Skeletal muscle tissue (tissue), 3 donors: ENCODE measurements at regions not wholly inside any gene's neighbourhood (a gene's known extent, or its start where the extent isn't known, plus 50 kb on each side); places are given as distances from the start of the nearest gene placed in this dataset.

ENCODE experiments used
- H3K27ac ChIP-seq: one replicate; pipeline ENCODE4 v1.7.0; 2013; ENCODE audit warnings: mild to moderate bottlenecking, low read depth, low read length, inconsistent platforms
- H3K27me3 ChIP-seq, 3 donors: one replicate each; pipeline ENCODE4 v1.7.0; 2013; ENCODE audit warnings: low read length in 3 of 3; ENCODE audit not compliant: control insufficient read depth in 3 of 3, insufficient read depth in 3 of 3
- H3K36me3 ChIP-seq, 3 donors: one replicate each; pipeline ENCODE4 v1.7.0; 2013; ENCODE audit warnings: low read length in 3 of 3; ENCODE audit not compliant: control insufficient read depth in 3 of 3, insufficient read depth in 3 of 3
- H3K4me1 ChIP-seq, 3 donors: one replicate each; pipeline ENCODE4 v1.7.0; 2013; ENCODE audit warnings: low read length in 3 of 3, mild to moderate bottlenecking in 3 of 3; ENCODE audit not compliant: control insufficient read depth in 3 of 3, insufficient read depth in 3 of 3
- H3K4me3 ChIP-seq, 3 donors: one replicate each; pipeline ENCODE4 v1.7.0; 2013; ENCODE audit warnings: low read length in 3 of 3
- H3K9ac ChIP-seq, 3 donors: one replicate each; pipeline ENCODE4 v1.7.0; 2013; ENCODE audit warnings: low read length in 3 of 3, mild to moderate bottlenecking in 3 of 3, moderate library complexity in 2 of 3, low read depth in 1 of 3
- H3K9me3 ChIP-seq, 3 donors: one replicate each; pipeline ENCODE4 v1.7.0; 2013; ENCODE audit warnings: low read length in 3 of 3; ENCODE audit not compliant: control insufficient read depth in 3 of 3
- donor health status: Osteomylitis.

GRCh38 chr3:90039994-90040393 lies 932.6 kb downstream of the EPHA3 start:
- H3K27me3 ChIP-seq, result no peaks in the 10 kb centered on the region
- no peak overlapping the region for H3K9ac ChIP-seq
- no peaks in the 10 kb centered on the region for H3K36me3 ChIP-seq
- no peak overlapping the region for H3K27ac ChIP-seq
- H3K9me3 ChIP-seq, result no peaks in the 10 kb centered on the region
- no peak overlapping the region for H3K4me3 ChIP-seq
- no peaks in the 10 kb centered on the region for H3K4me1 ChIP-seq

GRCh38 chr3:90040554-90040953 lies 933.1 kb downstream of the EPHA3 start:
- H3K9ac ChIP-seq, result no peak overlapping the region
- no peaks in the 10 kb centered on the region for H3K36me3 ChIP-seq
- H3K27me3 ChIP-seq, result no peaks in the 10 kb centered on the region
- H3K4me1 ChIP-seq, result no peaks in the 10 kb centered on the region
- H3K9me3 ChIP-seq, result no peaks in the 10 kb centered on the region
- H3K4me3 ChIP-seq, result no peak overlapping the region
- no peak overlapping the region for H3K27ac ChIP-seq

GRCh38 chr3:90041995-90042394 lies 934.6 kb downstream of the EPHA3 start:
- Histone ChIP-seq H3K27ac (no peak overlapping the region), H3K27me3 (no peaks in the 10 kb centered on the region), H3K36me3 (no peaks in the 10 kb centered on the region), H3K9ac (no peak overlapping the region), H3K9me3 (no peaks in the 10 kb centered on the region), H3K4me3 (no peak overlapping the region), H3K4me1 (no peaks in the 10 kb centered on the region)

- no peak overlapping the region for H3K9ac ChIP-seq
These were observed 935.9 kb downstream of the EPHA3 start for GRCh38 chr3:90043287-90043686.

GRCh38 chr3:90044084-90044816 lies 936.8 kb downstream of the EPHA3 start:
- no peak overlapping the region for H3K27ac ChIP-seq
- no peak overlapping the region for H3K4me3 ChIP-seq
- H3K36me3 ChIP-seq, result no peaks in the 10 kb centered on the region
- no peaks in the 10 kb centered on the region for H3K4me1 ChIP-seq
- no peak overlapping the region for H3K9ac ChIP-seq
- H3K9me3 ChIP-seq, result no peaks in the 10 kb centered on the region
- no peaks in the 10 kb centered on the region for H3K27me3 ChIP-seq

More at GRCh38 chr3:90043287-90043686, 935.9 kb downstream of the EPHA3 start:
- Histone ChIP-seq H3K9me3 (no peaks in the 10 kb centered on the region), H3K4me1 (no peaks in the 10 kb centered on the region), H3K4me3 (no peak overlapping the region), H3K36me3 (no peaks in the 10 kb centered on the region), H3K27ac (no peak overlapping the region), H3K27me3 (no peaks in the 10 kb centered on the region)

GRCh38 chr3:90052425-90052950 lies 945.1 kb downstream of the EPHA3 start:
- no peak overlapping the region for H3K27ac ChIP-seq
- no peaks in the 10 kb centered on the region for H3K36me3 ChIP-seq
- H3K4me3 ChIP-seq, result no peak overlapping the region
- no peak overlapping the region for H3K9ac ChIP-seq
- no peaks in the 10 kb centered on the region for H3K27me3 ChIP-seq
- H3K9me3 ChIP-seq, result no peaks in the 10 kb centered on the region
- H3K4me1 ChIP-seq, result no peaks in the 10 kb centered on the region

GRCh38 chr3:90054311-90054710 lies 946.9 kb downstream of the EPHA3 start:
- Histone ChIP-seq H3K27me3 (no peaks in the 10 kb centered on the region), H3K9me3 (no peaks in the 10 kb centered on the region), H3K27ac (no peak overlapping the region), H3K4me3 (no peak overlapping the region), H3K9ac (no peak overlapping the region), H3K4me1 (no peaks in the 10 kb centered on the region), H3K36me3 (no peaks in the 10 kb centered on the region)

- Histone ChIP-seq H3K4me1 (no peaks in the 10 kb centered on the region), H3K9ac (no peak overlapping the region), H3K9me3 (no peaks in the 10 kb centered on the region), H3K36me3 (no peaks in the 10 kb centered on the region), H3K27me3 (no peaks in the 10 kb centered on the region), H3K27ac (no peak overlapping the region), H3K4me3 (no peak overlapping the region)
These were observed 948.2 kb downstream of the EPHA3 start for GRCh38 chr3:90055666-90056065.

- Histone ChIP-seq H3K27ac (no peak overlapping the region), H3K4me1 (no peaks in the 10 kb centered on the region), H3K4me3 (no peak overlapping the region), H3K36me3 (no peaks in the 10 kb centered on the region), H3K9ac (no peak overlapping the region), H3K9me3 (no peaks in the 10 kb centered on the region), H3K27me3 (no peaks in the 10 kb centered on the region)
These were observed 949.0 kb downstream of the EPHA3 start for GRCh38 chr3:90056281-90057032.

GRCh38 chr3:90062016-90062415 lies 954.6 kb downstream of the EPHA3 start:
- Histone ChIP-seq H3K9ac (no peak overlapping the region), H3K27me3 (no peaks in the 10 kb centered on the region), H3K27ac (no peak overlapping the region), H3K9me3 (no peaks in the 10 kb centered on the region), H3K4me3 (no peak overlapping the region), H3K4me1 (no peaks in the 10 kb centered on the region), H3K36me3 (no peaks in the 10 kb centered on the region)
